ENCODE measurements at regions not wholly inside any gene's neighbourhood (a gene's known extent, or its start where the extent isn't known, plus 50 kb on each side); places are given as distances from the start of the nearest gene placed in this dataset.
"Not testable (repeated sequence)": the region's sequence is repeated elsewhere in the genome, so short reads cannot be mapped to it uniquely, and the experiment has no call there.

GRCh38 chr21:14050121-14050520, 160.6 kb downstream of the LIPI start:
- Histone ChIP-seq H3K27ac (no peak overlapping the region), H3K9me3 (no peaks in the 10 kb centered on the region), H3K27me3 (replicated peaks; ENCODE audit: insufficient read depth) (no peaks in the 10 kb centered on the region), H3K4me1 (ENCODE audit: control insufficient read depth in 1 of 2, low read depth in 2 of 2) (no peaks in the 10 kb centered on the region), H3K4me3 (no peak overlapping the region), H3K36me3 (no peaks in the 10 kb centered on the region)
- DNase-seq (ENCODE audit: low spot score) (no peak), ATAC-seq (ENCODE audit: insufficient number of reproducible peaks, low FRiP score, low read depth) (no peak)
- no peak for TF ChIP-seq CTCF (IDR thresholded peaks at IDR 0.05)

GRCh38 chr21:14046401-14046800, 164.4 kb downstream of the LIPI start:
- TF ChIP-seq CTCF (IDR thresholded peaks at IDR 0.05), result no peak
- no peak for ATAC-seq (ENCODE audit: insufficient number of reproducible peaks, low FRiP score, low read depth)

GRCh38 chr21:14040386-14040785, 170.4 kb downstream of the LIPI start:
- no peak overlapping the region for H3K27ac ChIP-seq
- peaks cover 2% of the 10 kb centered on the region for H3K9me3 ChIP-seq
- H3K4me1 ChIP-seq (ENCODE audit: control insufficient read depth in 1 of 2, low read depth in 2 of 2), result no peaks in the 10 kb centered on the region
- no peaks in the 10 kb centered on the region for H3K36me3 ChIP-seq
- ATAC-seq (ENCODE audit: insufficient number of reproducible peaks, low FRiP score, low read depth) (no peak), DNase-seq (ENCODE audit: low spot score) (no peak)
- no peak for TF ChIP-seq CTCF (IDR thresholded peaks at IDR 0.05)
- no peaks in the 10 kb centered on the region for H3K27me3 ChIP-seq (replicated peaks; ENCODE audit: insufficient read depth)
- no peak overlapping the region for H3K4me3 ChIP-seq

More at GRCh38 chr21:14046401-14046800, 164.4 kb downstream of the LIPI start:
- Histone ChIP-seq H3K4me3 (no peak overlapping the region), H3K27ac (no peak overlapping the region), H3K4me1 (ENCODE audit: control insufficient read depth in 1 of 2, low read depth in 2 of 2) (no peaks in the 10 kb centered on the region), H3K27me3 (replicated peaks; ENCODE audit: insufficient read depth) (no peaks in the 10 kb centered on the region), H3K36me3 (no peaks in the 10 kb centered on the region), H3K9me3 (peaks cover 2% of the 10 kb centered on the region)
- DNase-seq (ENCODE audit: low spot score), result no peak

- not testable (repeated sequence) for H3K4me1 ChIP-seq (ENCODE audit: control insufficient read depth in 1 of 2, low read depth in 2 of 2); DNase-seq (ENCODE audit: low spot score); H3K36me3 ChIP-seq; H3K27ac ChIP-seq; H3K27me3 ChIP-seq (replicated peaks; ENCODE audit: insufficient read depth); H3K4me3 ChIP-seq; ATAC-seq (ENCODE audit: insufficient number of reproducible peaks, low FRiP score, low read depth); H3K9me3 ChIP-seq
Observed at GRCh38 chr21:14028619-14029018, 182.1 kb downstream of the LIPI start.

GRCh38 chr21:14027235-14027869, 183.4 kb downstream of the LIPI start:
- H3K27ac ChIP-seq, result peak overlapping the region in 1 of 2 donors; percentile 12
- peak overlapping the region; percentile 81 for H3K4me3 ChIP-seq
- not testable (repeated sequence) for H3K4me1 ChIP-seq (ENCODE audit: control insufficient read depth in 1 of 2, low read depth in 2 of 2); H3K27me3 ChIP-seq (replicated peaks; ENCODE audit: insufficient read depth); H3K9me3 ChIP-seq; H3K36me3 ChIP-seq
- DNase-seq (ENCODE audit: low spot score) (peak; percentile 53), ATAC-seq (ENCODE audit: insufficient number of reproducible peaks, low FRiP score, low read depth) (peak; percentile 71)

GRCh38 chr21:14020108-14020507, 190.6 kb downstream of the LIPI start:
- not testable (repeated sequence) for H3K27ac ChIP-seq; H3K9me3 ChIP-seq; H3K36me3 ChIP-seq; ATAC-seq (ENCODE audit: insufficient number of reproducible peaks, low FRiP score, low read depth); H3K27me3 ChIP-seq (replicated peaks; ENCODE audit: insufficient read depth); H3K4me3 ChIP-seq; DNase-seq (ENCODE audit: low spot score); H3K4me1 ChIP-seq (ENCODE audit: control insufficient read depth in 1 of 2, low read depth in 2 of 2)

- ATAC-seq (ENCODE audit: insufficient number of reproducible peaks, low FRiP score, low read depth); DNase-seq (ENCODE audit: low spot score); H3K4me3 ChIP-seq; H3K9me3 ChIP-seq; H3K36me3 ChIP-seq; H3K4me1 ChIP-seq (ENCODE audit: control insufficient read depth in 1 of 2, low read depth in 2 of 2); H3K27ac ChIP-seq; H3K27me3 ChIP-seq (replicated peaks; ENCODE audit: insufficient read depth): not testable (repeated sequence)
Observed at GRCh38 chr21:14015841-14016240, 194.9 kb downstream of the LIPI start.

GRCh38 chr21:14013623-14014498, 196.9 kb downstream of the LIPI start:
- H3K27ac ChIP-seq; DNase-seq (ENCODE audit: low spot score); H3K36me3 ChIP-seq; H3K4me3 ChIP-seq; H3K9me3 ChIP-seq; H3K4me1 ChIP-seq (ENCODE audit: control insufficient read depth in 1 of 2, low read depth in 2 of 2); ATAC-seq (ENCODE audit: insufficient number of reproducible peaks, low FRiP score, low read depth); H3K27me3 ChIP-seq (replicated peaks; ENCODE audit: insufficient read depth): not testable (repeated sequence)
